LNCAP (cell line): ENCODE measurements at regions not wholly inside any gene's neighbourhood (a gene's known extent, or its start where the extent isn't known, plus 50 kb on each side); places are given as distances from the start of the nearest gene placed in this dataset.

Experiments used
- CTCF ChIP-seq: fragments of 450-650 bp; IDR thresholded peaks from 2 replicates; pipeline ENCODE4 v1.5.1; 2017; ENCODE audit warnings: mild to moderate bottlenecking

GRCh38 chr20:53671370-53671769 is 77.7 kb upstream of the ZNF217 start:
- no peak for TF ChIP-seq CTCF

GRCh38 chr20:53668992-53669391 is 75.4 kb upstream of the ZNF217 start:
- no peak for TF ChIP-seq CTCF

GRCh38 chr20:53666144-53666543 is 72.5 kb upstream of the ZNF217 start:
- TF ChIP-seq CTCF: no peak

GRCh38 chr20:53664121-53664520 is 70.5 kb upstream of the ZNF217 start:
- TF ChIP-seq CTCF: no peak

- no peak for TF ChIP-seq CTCF
Measured at GRCh38 chr20:53662595-53662994, 69.0 kb upstream of the ZNF217 start.

- no peak for TF ChIP-seq CTCF
Measured at GRCh38 chr20:53660947-53661381, 67.3 kb upstream of the ZNF217 start.

GRCh38 chr20:53660078-53660909 is 66.7 kb upstream of the ZNF217 start:
- no peak for TF ChIP-seq CTCF
